ENCODE measurements at regions not wholly inside any gene's neighbourhood (a gene's known extent, or its start where the extent isn't known, plus 50 kb on each side); places are given as distances from the start of the nearest gene placed in this dataset.
"Not testable (repeated sequence)": the region's sequence is repeated elsewhere in the genome, so short reads cannot be mapped to it uniquely, and the experiment has no call there.

DNA sequence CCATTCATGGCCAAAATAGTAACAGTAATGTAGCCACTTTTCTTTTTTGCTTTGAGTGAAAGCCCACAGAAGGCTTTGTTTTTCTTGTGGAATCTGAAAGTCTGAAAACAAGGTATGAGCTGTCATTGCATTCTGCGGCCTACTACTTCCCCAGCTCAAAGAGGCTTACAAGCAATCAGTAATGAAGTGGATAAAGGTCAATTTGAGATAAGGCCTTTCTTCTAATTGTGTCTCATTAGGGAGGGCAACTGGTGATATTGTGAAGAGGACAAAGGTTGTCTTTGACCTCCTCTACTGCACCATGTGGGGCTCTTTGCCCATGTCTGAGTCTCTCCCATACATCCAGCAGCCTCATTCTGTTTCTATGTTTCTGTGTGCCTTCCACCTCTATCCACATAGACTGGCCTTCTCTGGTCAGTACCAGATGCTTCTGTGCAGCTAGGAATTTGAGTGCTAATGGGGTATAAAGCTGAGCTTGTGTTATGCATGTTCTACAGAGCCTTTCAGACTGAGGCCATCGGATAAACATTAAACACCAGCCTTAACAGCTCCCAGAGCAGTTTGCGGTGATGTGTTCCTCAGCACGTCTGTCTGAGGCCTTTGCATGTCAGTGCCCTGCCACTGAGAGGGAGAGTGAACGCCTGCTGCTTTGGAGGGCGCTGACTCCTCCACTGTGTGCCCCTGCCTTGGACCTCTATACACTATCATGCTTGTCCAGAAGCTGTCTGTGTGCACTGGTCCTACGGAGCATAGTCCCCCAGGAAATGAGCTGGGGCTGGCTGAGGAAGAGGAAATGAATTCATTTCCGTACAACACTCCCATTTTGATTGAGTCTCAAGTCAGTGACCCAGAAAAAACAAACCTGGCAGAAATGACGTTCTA, 80.2 kb downstream of the SH2D1A start:
- DNase-seq (ENCODE audit: insufficient read length, low spot score) (no peak), FAIRE-seq (no peak)

DNA sequence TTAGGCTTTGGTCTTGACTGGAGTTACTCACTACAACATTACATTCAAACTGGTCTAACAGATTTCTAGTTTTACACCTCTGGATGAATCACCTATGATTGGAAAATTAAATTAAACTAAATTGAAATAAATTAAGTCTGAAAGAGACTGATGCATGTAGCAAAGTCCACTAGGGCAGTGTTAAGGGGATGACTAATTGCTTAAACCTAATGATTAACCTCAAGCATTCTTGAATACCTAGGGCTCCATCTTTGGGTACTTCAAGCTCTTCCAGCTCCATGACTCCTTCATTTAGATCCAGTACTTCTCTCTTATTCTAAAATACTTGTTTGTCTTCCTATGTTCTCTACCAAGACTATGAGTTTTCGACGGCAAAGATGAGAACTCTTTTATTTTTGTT, 86.8 kb downstream of the SH2D1A start:
- DNase-seq (ENCODE audit: insufficient read length, low spot score) (no peak), FAIRE-seq (no peak)

DNA sequence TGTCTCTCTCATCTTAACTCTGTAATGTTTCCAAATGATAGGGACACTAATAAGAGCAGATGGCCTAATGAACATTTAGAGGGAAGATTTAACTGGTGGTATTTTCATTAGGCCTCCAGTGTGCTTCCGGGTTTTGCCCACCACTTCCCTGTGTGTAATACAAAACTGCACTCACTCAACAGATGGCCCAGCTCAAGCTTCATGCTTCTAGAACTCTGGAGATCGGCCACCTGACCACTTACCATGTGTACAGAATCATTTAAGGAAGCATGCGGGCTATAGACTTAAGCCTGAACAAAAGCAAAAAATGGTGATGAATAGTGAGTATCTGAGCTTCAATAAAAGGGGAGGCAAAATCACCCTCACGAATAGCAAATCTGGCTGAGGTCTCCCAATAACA, 89.3 kb downstream of the SH2D1A start:
- FAIRE-seq: no peak
- DNase-seq (ENCODE audit: insufficient read length, low spot score): no peak

DNA sequence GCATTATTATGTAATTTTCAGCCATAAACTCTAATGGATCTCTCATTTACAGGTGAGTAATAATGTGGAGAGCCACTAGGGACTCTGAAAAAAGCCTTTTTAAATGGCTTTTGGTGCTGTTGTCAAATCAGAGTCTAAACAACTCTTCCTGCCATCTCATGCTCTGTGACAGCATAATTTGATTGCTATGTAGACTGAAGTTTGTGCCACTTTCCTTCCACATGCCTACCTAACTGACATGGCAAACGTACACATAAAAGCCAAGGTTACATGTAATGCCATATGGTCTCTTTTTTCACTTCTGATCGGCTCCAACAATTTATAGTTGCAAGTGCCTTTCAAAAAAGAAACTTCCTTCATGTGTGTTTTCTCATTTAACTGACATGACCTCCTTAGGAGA, 94.3 kb downstream of the SH2D1A start:
- FAIRE-seq: no peak
- no peak for DNase-seq (ENCODE audit: insufficient read length, low spot score)

DNA sequence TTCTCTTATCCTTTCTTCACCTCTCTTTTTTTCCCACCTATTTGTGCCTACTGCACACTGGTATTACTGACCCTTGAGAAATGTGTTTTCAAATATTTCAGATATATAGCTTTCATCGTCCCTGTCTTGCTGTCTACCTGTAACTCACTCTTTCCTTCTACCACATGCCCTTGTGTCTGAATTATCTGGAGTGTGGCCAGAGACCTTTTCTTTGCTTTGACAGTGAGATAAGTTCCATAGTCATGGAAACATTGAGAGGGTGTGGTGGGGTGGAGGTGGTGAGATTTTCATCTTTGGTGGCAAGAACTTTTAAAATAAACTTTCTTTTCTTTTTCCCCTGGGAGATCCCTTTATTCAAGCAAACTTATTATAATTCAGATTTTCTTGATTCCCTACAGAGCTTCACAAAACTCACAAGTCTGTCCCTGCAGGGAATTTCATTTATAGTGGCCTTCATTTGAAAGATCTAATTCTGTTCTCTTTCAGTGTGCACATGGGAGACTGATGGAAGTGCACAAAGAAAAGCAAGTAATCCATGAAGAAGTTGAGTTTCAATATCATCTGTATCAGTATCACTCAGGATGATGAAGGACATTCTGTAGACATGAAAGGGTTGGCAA, 95.7 kb downstream of the SH2D1A start:
- FAIRE-seq (no peak), DNase-seq (ENCODE audit: insufficient read length, low spot score) (no peak)

DNA sequence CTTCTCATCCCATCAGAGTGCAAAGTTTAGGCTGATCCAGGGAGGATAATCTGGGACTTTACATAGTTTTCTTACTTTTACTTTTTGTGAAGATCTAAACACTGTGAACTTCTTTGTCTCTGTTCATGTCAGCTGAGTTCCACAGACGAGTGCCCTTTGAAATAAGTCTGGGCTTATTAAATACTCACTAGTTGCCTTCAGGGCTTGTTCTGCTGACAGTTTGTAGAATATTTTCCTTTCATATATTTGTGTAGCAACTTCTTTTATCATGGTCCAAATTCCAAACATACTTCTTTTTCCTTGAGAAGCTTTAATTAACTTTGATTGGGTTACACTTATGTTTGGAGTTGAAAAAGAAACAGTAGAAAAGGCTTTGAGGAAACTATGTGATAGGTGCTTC, 109.6 kb downstream of the SH2D1A start:
- FAIRE-seq (no peak), DNase-seq (ENCODE audit: insufficient read length, low spot score) (no peak)

DNA sequence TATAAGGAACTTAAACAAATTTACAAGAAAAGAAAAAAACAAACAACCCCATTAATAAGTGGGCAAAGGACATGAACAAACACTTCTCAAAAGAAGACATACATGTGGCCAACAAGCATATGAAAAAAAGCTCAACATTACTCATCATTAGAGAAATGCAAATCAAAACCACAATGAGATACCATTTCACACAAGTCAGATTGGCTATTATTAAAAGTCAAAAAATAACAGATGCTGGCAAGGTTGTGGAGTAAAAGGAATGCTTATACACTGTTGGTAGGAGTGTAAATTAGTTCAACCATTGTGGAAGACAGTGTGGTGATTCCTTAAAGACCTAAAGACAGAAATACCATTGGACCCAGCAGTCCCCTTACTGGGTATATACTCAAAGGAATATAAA, 113.5 kb downstream of the SH2D1A start:
- FAIRE-seq: not testable (repeated sequence)

DNA sequence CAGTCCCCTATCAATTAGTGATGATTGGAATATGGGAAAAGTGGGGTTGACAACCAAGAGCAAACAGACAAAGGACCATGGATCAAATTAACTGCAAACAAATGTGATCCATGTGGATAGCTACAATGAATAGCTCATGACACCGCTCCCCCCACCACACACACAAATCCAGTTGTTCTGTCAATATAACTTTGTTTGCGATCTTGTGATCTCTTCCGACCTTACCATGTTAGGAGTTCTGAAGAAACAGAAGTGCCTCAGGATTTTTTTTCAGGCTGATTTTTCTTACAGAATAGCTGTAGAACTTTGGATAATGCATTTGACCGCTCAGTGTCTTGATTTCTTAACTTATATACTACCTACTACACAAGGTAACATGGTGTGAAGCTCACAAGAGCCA, 116.6 kb downstream of the SH2D1A start:
- FAIRE-seq (peak; percentile 60), DNase-seq (ENCODE audit: insufficient read length, low spot score) (no peak)

More for the DNA sequence above, 113.5 kb downstream of the SH2D1A start:
- not testable (repeated sequence) for DNase-seq (ENCODE audit: insufficient read length, low spot score)

DNA sequence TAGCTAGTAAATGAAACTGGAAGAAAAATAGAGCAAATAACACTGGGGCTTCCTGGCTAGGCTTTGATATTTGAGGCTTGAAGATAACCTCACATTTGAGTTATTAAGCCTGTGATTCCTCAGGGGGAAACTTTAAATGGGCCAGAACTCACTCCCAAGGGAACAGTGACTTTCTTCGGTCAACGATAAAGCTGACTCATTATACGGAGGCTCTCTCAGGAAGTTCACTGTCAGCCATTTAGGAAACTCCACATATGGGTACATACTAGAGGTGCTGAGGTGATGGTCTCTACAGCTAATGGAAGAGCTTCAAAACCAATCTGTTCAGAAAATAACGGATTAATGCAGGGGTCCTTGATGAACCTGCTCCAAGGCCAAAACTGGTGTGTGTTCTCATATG, 120.8 kb downstream of the SH2D1A start:
- FAIRE-seq (peak; percentile 23), DNase-seq (ENCODE audit: insufficient read length, low spot score) (no peak)

DNA sequence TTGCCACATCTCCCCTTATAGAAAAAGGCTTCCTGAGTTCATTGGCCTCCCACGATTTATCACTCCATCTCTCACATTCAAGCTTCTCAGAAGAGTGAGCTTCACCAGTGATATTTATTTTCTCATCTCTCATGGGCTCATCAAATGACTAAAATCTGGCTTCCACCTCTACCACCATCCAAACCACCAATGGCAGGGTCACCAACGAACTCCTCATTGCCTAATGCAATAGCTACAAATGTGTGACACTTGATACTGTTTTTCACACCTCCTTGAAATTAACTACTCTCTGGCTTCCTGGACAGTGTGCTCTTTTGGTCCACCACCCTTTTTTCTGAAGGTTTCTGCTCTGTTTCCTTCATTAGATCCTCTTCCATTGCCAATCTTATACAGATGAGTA, 129.0 kb downstream of the SH2D1A start:
- FAIRE-seq: no peak
- DNase-seq (ENCODE audit: insufficient read length, low spot score): no peak

DNA sequence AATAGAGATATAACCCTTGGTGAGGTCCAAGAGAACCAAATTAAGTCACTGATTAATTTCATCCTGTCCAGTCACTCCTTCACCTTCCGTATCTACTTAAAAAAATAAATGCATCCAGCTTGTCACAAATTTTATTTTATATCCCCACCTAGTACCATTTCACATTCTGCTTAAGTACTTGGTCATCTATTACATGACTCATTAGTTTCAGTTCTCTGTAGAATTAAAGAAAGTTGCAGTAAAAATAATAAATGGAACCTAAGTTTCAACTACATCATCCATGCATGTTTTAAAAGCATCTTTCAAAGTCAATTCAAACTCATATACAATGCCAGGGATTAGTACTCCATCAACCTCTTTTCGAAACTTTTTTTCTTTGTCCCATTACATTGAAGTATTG, 130.2 kb downstream of the SH2D1A start:
- DNase-seq (ENCODE audit: insufficient read length, low spot score) (no peak), FAIRE-seq (no peak)

DNA sequence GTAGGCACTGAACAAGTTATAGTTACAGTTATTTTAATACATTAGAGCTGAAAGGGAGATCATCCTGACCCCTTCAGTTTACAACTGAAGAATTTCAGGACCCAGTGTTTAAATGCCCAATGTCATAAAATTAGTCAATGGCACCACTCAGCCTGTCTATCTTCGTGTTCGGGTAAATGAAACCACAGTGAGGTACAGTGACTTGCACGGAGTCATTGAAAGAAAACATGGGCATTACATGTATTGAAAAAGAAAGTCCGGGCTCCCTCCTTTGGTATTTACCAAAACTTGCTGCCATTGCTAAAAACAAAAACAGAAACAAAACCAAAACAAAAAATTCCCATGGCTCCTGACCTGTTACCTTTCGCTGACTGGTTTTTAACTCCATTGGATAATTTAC, 131.7 kb downstream of the SH2D1A start:
- no peak for DNase-seq (ENCODE audit: insufficient read length, low spot score)
- FAIRE-seq: no peak

DNA sequence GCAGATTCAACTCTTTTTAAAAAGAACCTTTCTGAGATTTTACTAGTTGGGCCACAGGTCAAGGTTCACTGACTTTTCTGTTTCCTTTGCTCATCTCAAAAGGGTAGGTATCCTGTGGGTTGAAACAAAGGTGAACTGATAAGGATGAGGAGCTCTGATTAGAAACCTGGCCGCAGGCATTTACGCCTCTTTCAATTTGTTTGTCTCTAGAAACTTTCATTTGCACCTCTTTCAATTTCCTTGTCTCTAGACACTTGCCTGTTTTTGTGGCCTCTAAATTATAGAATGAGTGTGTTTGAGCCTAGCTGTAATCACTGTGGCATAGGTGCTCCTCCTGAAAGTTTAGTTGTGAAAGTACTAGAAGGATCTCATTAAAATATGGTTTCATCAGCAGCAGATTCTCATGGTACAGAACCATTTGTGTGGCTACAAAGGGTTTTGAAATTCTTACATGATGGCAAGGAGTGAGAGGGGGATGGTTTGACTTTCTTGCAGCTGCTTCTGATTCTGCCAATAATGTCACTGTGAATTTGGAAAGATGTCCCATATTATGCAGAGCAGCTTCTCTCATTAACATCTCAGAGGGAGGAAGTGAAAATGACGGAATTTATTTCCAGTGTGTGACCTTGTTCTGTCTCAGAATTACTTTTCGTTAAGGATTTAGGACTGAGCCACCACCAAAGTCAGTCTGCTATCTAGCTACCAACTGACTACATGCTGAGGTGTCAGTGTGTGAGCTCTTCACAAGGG, 142.2 kb downstream of the SH2D1A start:
- DNase-seq (ENCODE audit: insufficient read length, low spot score): no peak
- peak; percentile 99 for FAIRE-seq

DNA sequence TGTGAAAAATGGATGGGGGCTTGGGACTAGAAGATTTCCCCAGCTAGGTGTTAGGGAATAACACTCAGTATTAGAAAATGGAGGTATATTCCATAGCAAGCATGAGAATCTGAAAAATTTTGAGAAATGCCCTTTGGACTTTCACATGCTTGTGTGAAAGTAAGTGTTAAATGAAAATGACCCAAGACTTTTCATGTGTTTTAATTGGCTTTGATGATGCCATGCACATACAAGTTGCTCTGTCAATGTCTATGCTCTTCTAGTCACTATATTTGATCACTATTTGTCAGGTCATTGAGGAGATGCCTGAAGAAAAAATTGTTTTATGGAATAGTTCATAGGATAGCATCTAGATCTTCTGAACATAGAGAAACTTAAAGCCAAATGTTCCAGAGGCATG, 147.6 kb downstream of the SH2D1A start:
- FAIRE-seq: no peak
- no peak for DNase-seq (ENCODE audit: insufficient read length, low spot score)

DNA sequence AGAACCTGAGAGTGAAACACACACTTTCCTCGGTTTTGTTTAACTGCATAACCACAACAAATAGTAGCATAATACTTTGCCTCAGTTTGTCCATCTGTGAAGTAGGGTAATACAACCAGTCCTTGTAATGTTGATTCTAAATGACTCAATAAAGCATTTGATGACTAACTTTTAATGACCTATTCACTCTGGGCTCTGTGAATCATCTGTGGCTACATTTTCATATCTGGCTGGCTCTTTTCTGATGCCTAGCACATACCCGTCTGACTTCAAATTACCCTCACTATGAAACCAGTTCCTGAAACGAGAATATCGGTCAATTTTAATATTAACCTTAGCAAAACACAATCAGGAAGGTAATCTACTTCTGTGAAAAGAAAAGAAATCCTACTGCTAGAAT, 151.0 kb downstream of the SH2D1A start:
- FAIRE-seq: peak; percentile 23
- no peak for DNase-seq (ENCODE audit: insufficient read length, low spot score)

DNA sequence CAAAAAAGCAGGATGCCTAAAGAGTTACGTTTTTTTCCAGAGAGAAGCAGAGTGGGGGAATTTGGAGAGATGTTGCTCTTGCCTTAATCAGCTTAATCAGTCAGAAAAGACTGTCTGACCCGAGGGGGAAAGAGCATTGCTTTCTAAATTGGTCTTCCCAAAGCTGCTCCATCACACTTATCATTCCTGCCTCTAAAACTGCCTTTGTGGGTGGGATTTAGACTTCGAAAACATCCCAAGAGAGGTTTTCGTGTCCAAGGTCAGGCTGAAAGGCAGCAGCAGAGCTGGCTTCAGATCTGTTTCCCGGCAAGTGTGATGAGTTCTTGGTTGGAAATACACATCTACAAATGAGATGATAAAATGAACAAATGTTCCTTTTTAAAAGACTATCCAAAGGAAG, 155.2 kb downstream of the SH2D1A start:
- no peak for DNase-seq (ENCODE audit: insufficient read length, low spot score)
- peak; percentile 48 for FAIRE-seq

DNA sequence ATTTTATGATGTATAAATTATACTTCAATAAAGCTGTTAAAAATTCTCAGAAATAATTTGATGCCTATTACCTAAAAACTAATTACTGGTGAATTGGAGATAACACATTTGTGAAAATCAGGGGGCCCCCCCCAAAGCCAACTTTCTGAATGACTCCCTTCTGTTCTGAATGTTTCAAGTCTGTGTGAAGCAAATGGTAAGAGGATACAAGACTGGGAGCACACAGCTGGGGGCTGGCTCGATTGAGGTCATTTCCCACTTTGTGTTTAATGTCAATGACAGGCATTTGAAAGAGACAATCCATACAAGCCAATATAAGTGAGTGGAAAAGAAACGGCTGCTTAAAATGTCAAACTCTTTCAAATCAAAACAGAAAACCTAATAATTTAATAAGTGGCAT, 155.8 kb downstream of the SH2D1A start:
- DNase-seq (ENCODE audit: insufficient read length, low spot score) (no peak), FAIRE-seq (peak; percentile 77)

DNA sequence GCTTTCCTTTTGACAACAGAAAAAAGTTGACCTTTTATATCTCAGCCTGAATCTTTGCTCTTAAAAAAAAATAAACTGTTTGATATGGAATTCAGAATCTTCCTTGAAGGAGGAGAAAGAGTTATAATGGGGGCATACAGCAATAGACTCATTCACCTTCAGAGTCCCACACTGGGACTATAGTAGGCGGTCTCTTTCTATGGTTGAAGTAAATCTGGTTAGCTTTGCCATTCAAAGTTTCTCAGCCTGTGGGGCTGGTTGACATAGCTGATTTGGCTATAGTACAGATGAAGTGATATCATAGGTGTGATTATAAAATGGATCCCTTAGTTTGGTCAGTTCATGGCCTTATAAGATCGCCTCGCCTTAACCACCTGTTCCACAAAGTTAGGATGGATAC, 156.2 kb downstream of the SH2D1A start:
- DNase-seq (ENCODE audit: insufficient read length, low spot score) (no peak), FAIRE-seq (peak; percentile 56)

DNA sequence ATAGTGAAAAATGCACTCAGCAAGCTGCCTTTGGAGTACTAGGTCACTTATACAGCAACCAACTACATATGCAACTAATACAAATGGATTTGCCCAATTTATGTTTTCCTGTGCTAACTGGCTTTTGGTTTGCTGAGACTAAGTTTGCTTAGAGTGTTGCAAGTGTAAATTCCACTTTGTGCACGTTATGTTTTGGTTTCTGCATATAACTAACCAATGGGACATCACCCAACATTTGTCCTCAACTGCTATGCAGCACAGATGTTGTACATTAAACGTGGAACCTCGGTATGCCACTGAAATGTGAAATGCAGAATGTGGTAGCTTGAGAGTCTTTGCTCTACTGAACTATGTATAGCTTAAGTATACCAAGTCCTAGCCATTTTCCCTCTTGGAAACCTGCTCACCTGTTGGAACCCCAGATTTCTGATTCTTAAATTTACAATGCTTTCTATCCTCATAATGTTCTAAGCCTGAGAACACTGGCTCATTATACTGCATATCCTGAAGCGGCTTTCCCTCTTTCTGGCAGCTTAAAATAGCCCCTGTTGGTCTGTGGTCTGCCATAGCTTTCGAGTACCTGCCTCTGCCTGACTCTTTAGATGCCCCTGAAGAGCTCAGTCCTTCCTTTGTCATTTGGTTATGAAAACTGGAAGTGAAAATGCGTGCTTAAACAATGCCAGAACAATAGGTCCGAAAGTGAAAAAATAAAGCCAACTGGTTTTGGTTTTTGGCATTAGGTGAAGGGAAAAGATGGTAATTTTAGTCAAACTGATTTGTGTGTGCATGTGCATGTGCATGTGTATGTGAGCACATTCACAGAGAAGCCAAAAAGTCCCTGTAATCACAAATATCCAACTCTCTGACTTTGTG, 158.0 kb downstream of the SH2D1A start:
- no peak for DNase-seq (ENCODE audit: insufficient read length, low spot score)
- FAIRE-seq: peak; percentile 78

DNA sequence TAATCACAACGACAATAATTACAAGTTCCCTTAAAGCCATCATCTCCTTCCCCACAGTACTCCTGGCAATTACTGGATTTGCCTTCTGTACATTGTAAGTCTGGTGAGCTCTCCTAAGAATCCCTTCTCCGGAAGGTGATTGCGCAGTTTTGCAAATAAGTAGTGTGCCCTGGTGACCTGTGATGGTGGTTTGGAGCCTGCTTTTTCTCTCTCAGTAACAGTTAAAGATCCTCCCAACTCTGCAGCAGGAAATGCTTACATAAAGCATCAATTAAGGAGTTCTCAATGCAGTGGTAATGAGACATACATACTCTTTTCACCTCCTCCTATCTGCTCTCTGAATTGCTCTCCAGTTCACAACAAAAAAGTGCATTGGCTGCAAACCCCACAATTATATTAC, 159.7 kb downstream of the SH2D1A start:
- FAIRE-seq (peak; percentile 62), DNase-seq (ENCODE audit: insufficient read length, low spot score) (no peak)

DNA sequence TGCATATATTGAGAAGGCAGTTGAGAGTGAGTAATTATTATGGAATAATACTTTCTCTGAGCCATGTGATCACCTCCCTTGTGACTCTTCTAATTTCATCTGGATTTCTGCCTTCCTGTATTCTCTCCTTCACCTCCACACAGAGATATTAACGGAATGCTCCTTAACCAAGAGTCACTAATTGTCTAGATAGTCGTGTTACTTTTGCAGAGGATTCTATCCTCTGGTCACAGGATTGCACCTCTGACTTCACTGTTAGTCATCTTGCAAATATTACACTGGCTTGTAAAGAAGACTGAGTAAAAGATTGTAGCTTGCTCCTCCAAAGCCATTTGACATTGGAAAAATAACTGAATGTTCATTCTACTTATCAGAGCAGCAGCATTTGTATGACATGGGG, 160.9 kb downstream of the SH2D1A start:
- FAIRE-seq: no peak
- no peak for DNase-seq (ENCODE audit: insufficient read length, low spot score)
